GM12891 (cell line): ENCODE measurements at regions not wholly inside any gene's neighbourhood (a gene's known extent, or its start where the extent isn't known, plus 50 kb on each side); places are given as distances from the start of the nearest gene placed in this dataset.

ENCODE experiments used
- POLR2A ChIP-seq: IDR thresholded peaks from 2 replicates; pipeline ENCODE4 v1.6.1; 2011; ENCODE audit warnings: low read depth, low read length, control low read depth
- POLR2AphosphoS5 ChIP-seq: IDR thresholded peaks from 2 replicates; pipeline ENCODE4 v1.6.1; 2011; ENCODE audit warnings: low read depth, low read length, control low read depth
- POU2F2 ChIP-seq: IDR thresholded peaks from 2 replicates; pipeline ENCODE4 v1.6.1; 2011; ENCODE audit warnings: low read depth, mild to moderate bottlenecking, control low read depth, low read length, moderate library complexity
- SPI1 ChIP-seq: IDR thresholded peaks from 2 replicates; pipeline ENCODE4 v1.6.1; 2011; ENCODE audit warnings: low read depth, low read length, control low read depth
- TAF1 ChIP-seq: IDR thresholded peaks from 2 replicates; pipeline ENCODE4 v1.6.1; 2011; ENCODE audit warnings: low read depth, low read length, control low read depth

- TF ChIP-seq POLR2AphosphoS5 (no peak), TAF1 (no peak), POU2F2 (no peak), POLR2A (no peak), SPI1 (no peak)
Measured at GRCh38 chr6:166726201-166726600, 99.2 kb upstream of the RPS6KA2 start.
